ENCODE measurements at regions not wholly inside any gene's neighbourhood (a gene's known extent, or its start where the extent isn't known, plus 50 kb on each side); places are given as distances from the start of the nearest gene placed in this dataset.

- no peak overlapping the region for H3K4me3 Mint-ChIP-seq (ENCODE audit: low read depth)
- H3K27ac Mint-ChIP-seq = no peak overlapping the region
- TF ChIP-seq CTCF (IDR thresholded peaks at IDR 0.05; ENCODE audit: unreplicated experiment) = no peak
- DNase-seq (ENCODE audit: low spot score, unreplicated experiment) = no peak
- H3K9me3 Mint-ChIP-seq (ENCODE audit: low read depth) = peaks cover 4% of the 10 kb centered on the region
- peaks cover 6% of the 10 kb centered on the region for H3K4me1 Mint-ChIP-seq (ENCODE audit: low read depth)
- no peaks in the 10 kb centered on the region for H3K36me3 Mint-ChIP-seq (ENCODE audit: insufficient read depth)
- peaks cover 26% of the 10 kb centered on the region for H3K27me3 Mint-ChIP-seq
These were observed 291.4 kb downstream of the KLF6 start for GRCh38 chr10:3493621-3494020.

GRCh38 chr10:3491571-3491970 lies 293.4 kb downstream of the KLF6 start:
- Mint-ChIP-seq H3K4me3 (ENCODE audit: low read depth) (no peak overlapping the region), H3K4me1 (ENCODE audit: low read depth) (peaks cover under 1% of the 10 kb centered on the region), H3K9me3 (ENCODE audit: low read depth) (peaks cover 5% of the 10 kb centered on the region), H3K27me3 (peaks cover 25% of the 10 kb centered on the region), H3K36me3 (ENCODE audit: insufficient read depth) (no peaks in the 10 kb centered on the region), H3K27ac (no peak overlapping the region)
- no peak for TF ChIP-seq CTCF (IDR thresholded peaks at IDR 0.05; ENCODE audit: unreplicated experiment)
- DNase-seq (ENCODE audit: low spot score, unreplicated experiment) = no peak

- Mint-ChIP-seq H3K36me3 (ENCODE audit: insufficient read depth) (no peaks in the 10 kb centered on the region), H3K27me3 (peaks cover 5% of the 10 kb centered on the region), H3K4me1 (ENCODE audit: low read depth) (peaks cover 18% of the 10 kb centered on the region), H3K27ac (no peak overlapping the region), H3K9me3 (ENCODE audit: low read depth) (peaks cover 5% of the 10 kb centered on the region), H3K4me3 (ENCODE audit: low read depth) (no peak overlapping the region)
- DNase-seq (ENCODE audit: low spot score, unreplicated experiment) = no peak
- no peak for TF ChIP-seq CTCF (IDR thresholded peaks at IDR 0.05; ENCODE audit: unreplicated experiment)
These were observed 297.8 kb downstream of the KLF6 start for GRCh38 chr10:3487228-3487627.

GRCh38 chr10:3486346-3487065 lies 298.5 kb downstream of the KLF6 start:
- Mint-ChIP-seq H3K4me3 (ENCODE audit: low read depth) (no peak overlapping the region), H3K4me1 (ENCODE audit: low read depth) (peaks cover 23% of the 10 kb centered on the region), H3K36me3 (ENCODE audit: insufficient read depth) (no peaks in the 10 kb centered on the region), H3K9me3 (ENCODE audit: low read depth) (peaks cover 5% of the 10 kb centered on the region), H3K27ac (peak overlapping the region; percentile 78), H3K27me3 (peaks cover 5% of the 10 kb centered on the region)
- TF ChIP-seq CTCF (IDR thresholded peaks at IDR 0.05; ENCODE audit: unreplicated experiment) = no peak
- DNase-seq (ENCODE audit: low spot score, unreplicated experiment) = peak; percentile 46

GRCh38 chr10:3485057-3485686 lies 299.8 kb downstream of the KLF6 start:
- Mint-ChIP-seq H3K4me3 (ENCODE audit: low read depth) (no peak overlapping the region), H3K9me3 (ENCODE audit: low read depth) (peaks cover 5% of the 10 kb centered on the region), H3K27me3 (peaks cover 5% of the 10 kb centered on the region), H3K27ac (no peak overlapping the region), H3K4me1 (ENCODE audit: low read depth) (peaks cover 23% of the 10 kb centered on the region), H3K36me3 (ENCODE audit: insufficient read depth) (no peaks in the 10 kb centered on the region)
- DNase-seq (ENCODE audit: low spot score, unreplicated experiment) = no peak
- TF ChIP-seq CTCF (IDR thresholded peaks at IDR 0.05; ENCODE audit: unreplicated experiment) = no peak
